H1 (cell line): ENCODE measurements at regions not wholly inside any gene's neighbourhood (a gene's known extent, or its start where the extent isn't known, plus 50 kb on each side); places are given as distances from the start of the nearest gene placed in this dataset.

Source experiments
- CTCF ChIA-PET: fragments of 300-600 bp; sonication (Branson Sonifier 250); formaldehyde crosslinking; loops from one replicate; lab custom pipeline; 2021; ENCODE audit not compliant: partially characterized antibody; lab: Charles Lee
- POLR2A ChIA-PET: fragments of 300-600 bp; sonication (Branson Sonifier 250); formaldehyde crosslinking; loops from one replicate; lab custom pipeline; 2021; ENCODE audit warnings: inconsistent platforms; ENCODE audit not compliant: partially characterized antibody; lab: Charles Lee
- DNase-seq, 2 experiments: peaks; one replicate each; pipeline versions ENCODE4 v3.0.0 to v3.0.0-alpha.2; 2010 to 2022; ENCODE audit warnings: low spot score in 2 of 2, low read depth in 1 of 2, mixed read lengths in 1 of 2
- FAIRE-seq: peaks from 2 replicates; lab custom pipeline; 2011; peaks lifted over from hg19 to GRCh38; lab: Jason Lieb, UNC
- H2AFZ ChIP-seq: 2 replicates; pipeline ENCODE4 v1.8.1; 2012; ENCODE audit warnings: low read length, inconsistent platforms
- H2AK5ac ChIP-seq: 2 replicates; pipeline ENCODE4 v1.6.1; 2013; ENCODE audit warnings: low read depth, low read length
- H2BK120ac ChIP-seq: replicated peaks from 2 replicates; pipeline ENCODE3; 2013; ENCODE audit warnings: low read depth, low read length, inconsistent platforms
- H2BK12ac ChIP-seq: 2 replicates; pipeline ENCODE4 v1.6.1; 2013; ENCODE audit warnings: low read depth, low read length
- H2BK15ac ChIP-seq: 2 replicates; pipeline ENCODE4 v1.6.1; 2013; ENCODE audit warnings: low read length
- H2BK20ac ChIP-seq: 2 replicates; pipeline ENCODE4 v1.6.1; 2013; ENCODE audit warnings: low read length
- H2BK5ac ChIP-seq: 2 replicates; pipeline ENCODE4 v1.6.1; 2013; ENCODE audit warnings: low read depth, low read length
- H3K14ac ChIP-seq: 2 replicates; pipeline ENCODE4 v1.6.1; 2013; ENCODE audit warnings: inconsistent platforms; ENCODE audit not compliant: insufficient read length
- H3K18ac ChIP-seq: 2 replicates; pipeline ENCODE4 v1.6.1; 2013; ENCODE audit warnings: low read length; ENCODE audit errors: extremely low read depth
- H3K23ac ChIP-seq: 2 replicates; pipeline ENCODE4 v1.6.1; 2013; ENCODE audit warnings: inconsistent platforms; ENCODE audit not compliant: insufficient read length
- H3K23me2 ChIP-seq: 2 replicates; pipeline ENCODE4 v1.6.1; 2013; ENCODE audit warnings: low read depth, low read length
- H3K27ac ChIP-seq: 2 replicates; pipeline ENCODE4 v1.6.1; 2011; ENCODE audit warnings: low read depth, low read length, inconsistent platforms
- H3K27me3 ChIP-seq, 4 experiments: replicated peaks in 1 of 4; 1 replicate in 1 of 4; 2 replicates in 3 of 4; pipeline versions ENCODE4 v1.6.1 to v1.8.1; 2011 to 2013; ENCODE audit warnings: low read length in 3 of 4, mild to moderate bottlenecking in 3 of 4, inconsistent platforms in 2 of 4, mixed read lengths in 2 of 4, moderate library complexity in 1 of 4; ENCODE audit not compliant: control insufficient read depth in 3 of 4, insufficient read depth in 3 of 4; ENCODE audit errors: extremely low read depth in 1 of 4
- H3K36me3 ChIP-seq, 4 experiments: 2 replicates each; pipeline versions ENCODE4 v1.6.1 to v1.8.1; 2011 to 2013; ENCODE audit warnings: mild to moderate bottlenecking in 4 of 4, low read length in 3 of 4, moderate library complexity in 2 of 4, control low read depth in 1 of 4, inconsistent platforms in 1 of 4; ENCODE audit not compliant: insufficient read depth in 4 of 4, control insufficient read depth in 2 of 4
- H3K4ac ChIP-seq: replicated peaks from 2 replicates; pipeline ENCODE3; 2013; ENCODE audit warnings: low read length, low read depth, mixed read lengths, inconsistent platforms; ENCODE audit not compliant: insufficient read length
- H3K4me1 ChIP-seq, 4 experiments: replicated peaks in 1 of 4; 1 replicate in 1 of 4; 2 replicates in 3 of 4; pipeline versions ENCODE4 v1.6.1 to v1.8.1; 2011 to 2013; ENCODE audit warnings: low read length in 3 of 4, inconsistent platforms in 2 of 4, mixed read lengths in 1 of 4; ENCODE audit not compliant: insufficient read depth in 4 of 4, control insufficient read depth in 3 of 4
- H3K4me2 ChIP-seq, 2 experiments: 2 replicates each; pipeline versions ENCODE4 v1.6.1 to v1.8.1; 2011 to 2013; ENCODE audit warnings: low read depth in 2 of 2, low read length in 2 of 2, control low read depth in 1 of 2, inconsistent platforms in 1 of 2, mild to moderate bottlenecking in 1 of 2; ENCODE audit not compliant: insufficient read depth in 1 of 2
- H3K4me3 ChIP-seq, 4 experiments: fragments of 200-600, 300-600 bp in 1 of 4; sonication (generic), shearing (Covaris generic), sonication (Bioruptor Twin) in 1 of 4; 2 replicates each; pipeline versions ENCODE4 v1.5.1 to v1.8.1; 2011 to 2016; ENCODE audit warnings: low read length in 4 of 4, low read depth in 3 of 4, control low read depth in 2 of 4, inconsistent platforms in 2 of 4, mild to moderate bottlenecking in 2 of 4, mixed read lengths in 1 of 4, moderate library complexity in 1 of 4; ENCODE audit not compliant: insufficient read depth in 2 of 4; ENCODE audit errors: extremely low read depth in 1 of 4
- H3K56ac ChIP-seq: replicated peaks from 2 replicates; pipeline ENCODE3; 2013; ENCODE audit warnings: low read depth, mild to moderate bottlenecking, mixed read lengths, low read length, inconsistent platforms; ENCODE audit not compliant: insufficient read length
- H3K79me1 ChIP-seq: 2 replicates; pipeline ENCODE4 v1.6.1; 2013; ENCODE audit warnings: low read depth, low read length, control low read depth
- H3K79me2 ChIP-seq, 2 experiments: 2 replicates each; pipeline versions ENCODE4 v1.6.1 to v1.8.1; 2012 to 2013; ENCODE audit warnings: low read length in 2 of 2, mild to moderate bottlenecking in 2 of 2, inconsistent platforms in 1 of 2; ENCODE audit not compliant: insufficient read depth in 2 of 2, control insufficient read depth in 1 of 2
- H3K9ac ChIP-seq, 4 experiments: replicated peaks in 1 of 4; 1 replicate in 1 of 4; 2 replicates in 3 of 4; pipeline versions ENCODE4 v1.6.1 to v1.8.1; 2011 to 2013; ENCODE audit warnings: low read depth in 3 of 4, low read length in 3 of 4, control low read depth in 2 of 4, mild to moderate bottlenecking in 2 of 4, moderate library complexity in 2 of 4, inconsistent platforms in 1 of 4; ENCODE audit errors: extremely low read depth in 1 of 4
- H3K9me3 ChIP-seq, 2 experiments: 2 replicates each; pipeline versions ENCODE4 v1.6.1 to v1.8.1; 2012 to 2013; ENCODE audit warnings: mild to moderate bottlenecking in 2 of 2, moderate library complexity in 2 of 2, control low read depth in 1 of 2, inconsistent platforms in 1 of 2, low read depth in 1 of 2, low read length in 1 of 2, mixed read lengths in 1 of 2; ENCODE audit not compliant: insufficient read depth in 2 of 2
- H4K20me1 ChIP-seq, 2 experiments: replicated peaks in 1 of 2; 2 replicates each; pipeline versions ENCODE3 to v1.8.1; 2011 to 2013; ENCODE audit warnings: inconsistent platforms in 2 of 2, low read length in 2 of 2, mild to moderate bottlenecking in 1 of 2; ENCODE audit not compliant: insufficient read depth in 2 of 2, control insufficient read depth in 1 of 2
- H4K5ac ChIP-seq: 2 replicates; pipeline ENCODE4 v1.6.1; 2013; ENCODE audit warnings: low read length, low read depth, mixed read lengths, inconsistent platforms; ENCODE audit not compliant: insufficient read length
- H4K8ac ChIP-seq: 2 replicates; pipeline ENCODE4 v1.8.0; 2013; ENCODE audit warnings: mild to moderate bottlenecking, moderate library complexity, low read length, inconsistent platforms; ENCODE audit not compliant: insufficient read depth; ENCODE audit errors: extremely low read depth
- H4K91ac ChIP-seq: replicated peaks from 2 replicates; pipeline ENCODE3; 2013; ENCODE audit warnings: low read length, mixed read lengths, inconsistent platforms; ENCODE audit not compliant: insufficient read length
- CBX8 ChIP-seq: fragments of 300-800, 300-1000 bp; sonication (generic); IDR thresholded peaks from 2 replicates; pipeline ENCODE4 v1.7.1; 2016; ENCODE audit warnings: low read depth, low read length, borderline replicate concordance
- CHD1 ChIP-seq: IDR thresholded peaks from 2 replicates; pipeline ENCODE4 v1.6.1; 2012; ENCODE audit warnings: low read depth, low read length, improper control_type of control experiment
- JUND ChIP-seq: IDR thresholded peaks from 2 replicates; pipeline ENCODE4 v1.6.1; 2011; ENCODE audit warnings: mild to moderate bottlenecking, improper control_type of control experiment, low read length
- KDM5A ChIP-seq: fragments of 200-600 bp; IDR thresholded peaks from 2 replicates; pipeline ENCODE4 v1.7.1; 2012; ENCODE audit warnings: mild to moderate bottlenecking, low read length, inconsistent platforms, mixed read lengths
- PHF8 ChIP-seq: fragments of 200-600 bp; sonication (generic); conservative IDR thresholded peaks from 2 replicates; pipeline ENCODE4 v1.7.1; 2012; ENCODE audit warnings: low read depth, mild to moderate bottlenecking, inconsistent platforms, low read length, moderate library complexity
- RFX5 ChIP-seq: IDR thresholded peaks from 2 replicates; pipeline ENCODE4 v1.6.1; 2011; ENCODE audit warnings: low read depth, low read length, improper control_type of control experiment, borderline replicate concordance
- SIN3A ChIP-seq, 2 experiments: IDR thresholded peaks in 1 of 2; conservative IDR thresholded peaks in 1 of 2; 2 replicates each; pipeline ENCODE4 v1.6.1; 2011 to 2012; ENCODE audit warnings: low read length in 2 of 2, improper control_type of control experiment in 1 of 2, low read depth in 1 of 2, mild to moderate bottlenecking in 1 of 2
- SIRT6 ChIP-seq: IDR thresholded peaks from one replicate; pipeline ENCODE4 v1.7.1; 2012; ENCODE audit warnings: low read length, inconsistent platforms
- SP2 ChIP-seq: IDR thresholded peaks from 2 replicates; pipeline ENCODE4 v1.6.1; 2012; ENCODE audit warnings: mild to moderate bottlenecking, low read length, inconsistent platforms
- TAF1 ChIP-seq: IDR thresholded peaks from 2 replicates; pipeline ENCODE4 v1.6.1; 2011; ENCODE audit warnings: mild to moderate bottlenecking, low read depth, low read length
- TEAD4 ChIP-seq: IDR thresholded peaks from 2 replicates; pipeline ENCODE4 v1.6.1; 2012; ENCODE audit warnings: low read depth, low read length, inconsistent platforms, mixed read lengths
- WGBS, 2 experiments: shearing (Covaris generic) in 1 of 2; methylation state at CpG; one replicate each; pipeline versions ENCODE4 v1.1.6 to v1.1.7; 2013 to 2015; ENCODE audit warnings: low lambda C conversion rate in 2 of 2, mixed read lengths in 2 of 2, inconsistent platforms in 1 of 2, low coverage in 1 of 2, missing lambda C conversion rate in 1 of 2; ENCODE audit not compliant: insufficient replicate concordance in 2 of 2, insufficient coverage in 1 of 2, insufficient read length in 1 of 2; ENCODE audit errors: extremely low coverage in 1 of 2, missing lambda C conversion rate in 1 of 2; 5-methylcytosine and 5-hydroxymethylcytosine counted together
- TF ChIP-seq, protein P1 (sequence below): IDR thresholded peaks from 2 replicates; pipeline ENCODE4 v1.6.1; 2011; ENCODE audit warnings: low read depth, mild to moderate bottlenecking, low read length; ENCODE audit not compliant: insufficient read depth

GRCh38 chr10:78220781-78221180 lies 187.1 kb downstream of the RPS24 start:
- Histone ChIP-seq H4K5ac (no peak overlapping the region), H2BK5ac (no peak overlapping the region)
- CTCF ChIA-PET = interaction anchor here (0.8 to 6.7 kb wide), 6 partner anchors 9 to 173 kb away, joined by 3 to 60 read pairs (median 5); no protein-coding TSS in a partner anchor
- TF ChIP-seq SP2 (no peak), TAF1 (no peak), SIN3A (conservative IDR thresholded peaks at IDR 0.05 in 1 of 2, IDR thresholded peaks at IDR 0.05 in 1 of 2; ENCODE audit: low read depth in 1 of 2, low read length in 2 of 2) (no peak), PHF8 (no peak), RFX5 (no peak), KDM5A (no peak), TEAD4 (no peak), SIRT6 (no peak), CBX8 (no peak), CHD1 (no peak), JUND (no peak)
- TF ChIP-seq, protein P1, sequence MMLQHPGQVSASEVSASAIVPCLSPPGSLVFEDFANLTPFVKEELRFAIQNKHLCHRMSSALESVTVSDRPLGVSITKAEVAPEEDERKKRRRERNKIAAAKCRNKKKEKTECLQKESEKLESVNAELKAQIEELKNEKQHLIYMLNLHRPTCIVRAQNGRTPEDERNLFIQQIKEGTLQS = no peak

More at GRCh38 chr10:78220781-78221180, 187.1 kb downstream of the RPS24 start:
- no peak overlapping the region for H4K91ac ChIP-seq
- no peaks in the 10 kb centered on the region for H3K79me1 ChIP-seq
- H3K4me1 ChIP-seq = no peaks in the 10 kb centered on the region; a peak in 1 of 7 replicates
- H2BK15ac ChIP-seq = no peak overlapping the region
- no peaks in the 10 kb centered on the region for H3K36me3 ChIP-seq
- DNase-seq (no peak), FAIRE-seq (no peak)
- POLR2A ChIA-PET = interaction anchor here (0.7 kb wide), 1 partner anchor 26 kb away, joined by 3 read pairs; no protein-coding TSS in a partner anchor
- H3K4me3 ChIP-seq = no peak overlapping the region
- no peak overlapping the region for H4K8ac ChIP-seq
- no peak overlapping the region for H3K27ac ChIP-seq
- no peak overlapping the region for H3K4me2 ChIP-seq
- no peak overlapping the region for H3K56ac ChIP-seq
- H2AK5ac ChIP-seq = no peak overlapping the region
- no peak overlapping the region for H3K23ac ChIP-seq
- no peak overlapping the region for H3K14ac ChIP-seq
- H3K9ac ChIP-seq = no peak overlapping the region
- H2BK120ac ChIP-seq = no peak overlapping the region
- H2AFZ ChIP-seq = no peak overlapping the region
- no peak overlapping the region for H3K18ac ChIP-seq
- WGBS, 2 experiments = 88% methylated on average over 2 of the region's 2 CpGs; no CpG with 5 or more reads in 1 of the 2 experiments
- no peaks in the 10 kb centered on the region for H3K23me2 ChIP-seq
- no peaks in the 10 kb centered on the region for H3K27me3 ChIP-seq
- no peaks in the 10 kb centered on the region for H3K79me2 ChIP-seq
- H4K20me1 ChIP-seq = no peaks in the 10 kb centered on the region
- peak overlapping the region; percentile 39; the same call in 1 of the 2 replicates for H2BK12ac ChIP-seq
- H3K4ac ChIP-seq = no peak overlapping the region
- no peaks in the 10 kb centered on the region for H3K9me3 ChIP-seq
- H2BK20ac ChIP-seq = no peak overlapping the region
